OCI-M2 (cell line): ENCODE measurements at regions not wholly inside any gene's neighbourhood (a gene's known extent, or its start where the extent isn't known, plus 50 kb on each side); places are given as distances from the start of the nearest gene placed in this dataset.
"Not testable (repeated sequence)": the region's sequence is repeated elsewhere in the genome, so short reads cannot be mapped to it uniquely, and the experiment has no call there.

Source experiments
- DNase-seq: peaks from one replicate; lab custom pipeline; 2025; ENCODE audit not compliant: unreplicated experiment; lab: John Stamatoyannopoulos, UW

DNA sequence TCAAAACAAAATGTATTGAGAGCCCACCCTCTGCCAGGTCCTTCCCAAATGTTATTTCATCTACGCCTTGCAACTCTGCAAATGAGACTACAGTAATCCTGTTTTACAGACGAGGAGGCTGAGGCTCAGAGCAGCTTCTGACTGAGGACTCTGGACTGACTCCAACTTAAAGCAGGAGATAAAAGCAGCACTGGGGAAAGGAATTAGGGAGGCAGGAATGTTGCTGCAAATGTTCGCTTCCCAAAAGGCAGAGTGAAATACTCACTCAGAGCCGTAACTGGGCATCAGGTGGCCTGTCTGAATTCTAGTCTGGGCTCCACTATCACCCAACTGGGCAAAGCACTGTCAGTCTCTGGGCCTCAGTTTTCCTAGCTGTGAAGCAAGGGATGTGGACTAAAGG, 94.7 kb upstream of the SRD5A3 start:
- DNase-seq: no peak

DNA sequence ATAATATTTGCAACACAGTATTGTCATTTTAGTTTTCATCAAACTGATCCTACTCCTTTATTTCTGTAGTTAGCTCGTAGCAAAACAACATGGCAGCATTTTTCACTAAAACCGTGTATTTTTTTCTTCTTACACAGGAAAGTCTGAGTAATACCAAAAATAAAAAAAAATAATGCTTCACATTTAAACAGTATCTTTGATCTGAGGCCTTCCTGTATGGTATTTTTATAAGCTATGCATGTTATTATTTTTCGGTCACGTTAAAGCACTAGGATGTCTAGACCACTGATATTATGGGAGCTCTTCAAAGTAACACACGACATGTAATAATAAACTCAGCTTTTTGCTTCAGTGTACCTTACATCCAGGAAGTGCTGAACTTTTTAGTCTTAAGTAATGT, 94.1 kb upstream of the SRD5A3 start:
- no peak for DNase-seq

DNA sequence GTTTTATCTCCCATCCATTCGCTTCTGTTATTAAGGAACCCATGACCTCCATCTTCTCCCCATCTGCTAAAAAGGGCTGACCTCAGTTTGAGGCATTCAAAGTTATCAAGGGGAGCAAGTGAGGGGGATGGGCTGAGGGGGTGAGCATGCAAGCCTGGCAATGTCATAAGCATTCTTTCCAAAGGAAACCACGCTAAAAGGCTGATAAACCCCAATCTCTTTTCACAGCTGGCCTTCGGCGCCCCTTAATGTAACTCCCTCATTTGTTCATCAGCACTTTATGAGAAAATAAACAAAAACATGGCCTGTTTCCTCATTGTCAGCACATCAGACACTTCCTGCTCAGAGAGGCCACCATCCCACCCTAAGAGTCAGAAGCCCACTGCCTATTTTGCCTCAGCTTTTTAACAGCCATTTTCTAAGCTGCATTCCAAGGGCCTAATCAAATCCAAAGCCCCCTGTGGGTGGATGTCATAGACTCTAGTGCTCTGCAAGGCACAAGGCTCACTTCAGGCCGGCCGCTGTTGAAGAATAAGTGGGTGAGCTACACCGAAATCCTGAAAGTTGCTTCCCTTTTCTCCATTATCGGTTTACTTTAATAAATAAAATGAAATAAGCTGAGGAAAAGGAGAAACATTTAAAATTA, 92.0 kb upstream of the SRD5A3 start:
- peak; percentile 46 for DNase-seq

DNA sequence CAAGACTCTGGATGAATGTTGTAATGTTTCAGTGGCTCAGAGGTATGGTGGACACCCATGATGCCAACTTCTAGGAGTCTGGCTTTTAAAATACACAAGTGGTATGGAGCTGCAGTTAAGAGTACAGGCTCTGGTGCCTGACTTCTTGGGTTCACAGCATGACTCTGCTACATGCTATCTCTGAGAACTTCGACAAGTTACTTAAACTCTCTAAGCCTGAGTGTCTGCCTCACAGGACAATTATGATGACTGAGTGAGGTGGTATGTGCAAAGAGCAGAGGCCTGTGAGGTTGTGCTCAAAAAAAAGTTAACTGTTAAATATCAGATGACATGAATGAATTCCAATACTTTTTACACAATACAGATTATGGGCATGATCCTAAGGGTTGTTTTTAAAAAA, 90.9 kb upstream of the SRD5A3 start:
- no peak for DNase-seq

DNA sequence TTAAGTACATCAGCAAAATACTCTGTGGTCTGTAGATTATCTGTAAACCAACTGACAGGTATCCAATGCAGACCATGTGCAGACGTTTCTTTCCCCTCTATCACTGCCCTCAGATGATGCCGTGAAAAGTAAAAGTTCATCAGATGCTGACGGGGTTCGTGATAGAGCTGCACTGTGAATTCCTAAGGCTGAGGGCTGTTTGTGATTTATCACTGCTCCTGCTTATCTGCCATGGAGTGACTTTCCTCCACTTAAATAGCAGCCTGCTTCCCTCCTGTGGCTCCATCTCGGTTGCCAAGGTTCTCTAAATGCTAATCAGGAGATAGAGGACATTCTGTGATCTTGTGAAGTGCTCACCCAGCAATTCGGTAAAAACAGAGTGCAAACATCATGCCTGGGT, 89.3 kb upstream of the SRD5A3 start:
- DNase-seq: peak; percentile 19

- DNase-seq: no peak
These were observed 87.7 kb upstream of the SRD5A3 start for GRCh38 chr4:55258152-55258865.

GRCh38 chr4:55259294-55259693, 86.7 kb upstream of the SRD5A3 start:
- no peak for DNase-seq

- no peak for DNase-seq
These were observed 76.6 kb upstream of the SRD5A3 start for GRCh38 chr4:55269470-55269869.

- peak; percentile 24 for DNase-seq
These were observed 76.0 kb upstream of the SRD5A3 start for GRCh38 chr4:55269995-55270394.

DNA sequence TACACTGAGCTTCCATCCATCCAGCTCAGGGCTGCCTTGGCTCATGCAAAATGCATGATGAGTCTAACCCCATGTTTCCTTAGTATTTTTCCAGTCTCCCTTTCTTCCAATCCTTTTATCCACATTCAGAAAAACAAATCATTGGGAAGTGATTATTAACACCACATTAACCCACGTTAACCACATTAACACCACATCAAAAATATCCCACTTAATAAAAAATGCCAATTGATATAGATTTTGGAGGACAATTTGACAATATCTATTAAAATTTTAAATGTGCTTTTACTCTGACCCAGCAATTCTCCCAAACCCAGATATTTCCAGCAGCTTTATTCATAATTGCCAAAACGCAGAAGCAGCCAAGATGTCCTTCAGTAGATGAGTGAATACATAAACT, 75.6 kb upstream of the SRD5A3 start:
- no peak for DNase-seq

GRCh38 chr4:55272102-55272501, 73.9 kb upstream of the SRD5A3 start:
- no peak for DNase-seq

DNA sequence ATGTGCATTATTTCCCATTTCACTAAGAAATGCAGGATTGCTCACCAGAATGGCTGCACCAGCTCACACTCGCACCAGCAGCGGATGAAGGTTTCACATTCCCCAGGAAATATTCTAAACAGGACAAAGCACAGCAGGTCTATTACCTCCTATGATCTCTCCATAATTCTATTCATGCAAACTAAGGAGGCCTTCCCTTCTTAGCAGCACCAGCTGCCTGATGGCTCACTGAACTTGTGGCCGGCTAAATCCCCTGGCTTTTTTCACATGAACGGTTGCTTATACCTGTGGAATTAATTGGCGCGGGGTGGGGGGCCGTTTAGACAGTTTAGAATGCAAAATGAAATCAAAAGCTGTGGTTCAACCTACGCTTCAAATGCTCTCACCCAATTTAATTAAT, 73.5 kb upstream of the SRD5A3 start:
- no peak for DNase-seq

- DNase-seq: no peak
These were observed 69.0 kb upstream of the SRD5A3 start for GRCh38 chr4:55277011-55277410.

- DNase-seq: no peak
These were observed 67.7 kb upstream of the SRD5A3 start for GRCh38 chr4:55278316-55278715.

- not testable (repeated sequence) for DNase-seq
These were observed 65.6 kb upstream of the SRD5A3 start for GRCh38 chr4:55280474-55280873.

DNA sequence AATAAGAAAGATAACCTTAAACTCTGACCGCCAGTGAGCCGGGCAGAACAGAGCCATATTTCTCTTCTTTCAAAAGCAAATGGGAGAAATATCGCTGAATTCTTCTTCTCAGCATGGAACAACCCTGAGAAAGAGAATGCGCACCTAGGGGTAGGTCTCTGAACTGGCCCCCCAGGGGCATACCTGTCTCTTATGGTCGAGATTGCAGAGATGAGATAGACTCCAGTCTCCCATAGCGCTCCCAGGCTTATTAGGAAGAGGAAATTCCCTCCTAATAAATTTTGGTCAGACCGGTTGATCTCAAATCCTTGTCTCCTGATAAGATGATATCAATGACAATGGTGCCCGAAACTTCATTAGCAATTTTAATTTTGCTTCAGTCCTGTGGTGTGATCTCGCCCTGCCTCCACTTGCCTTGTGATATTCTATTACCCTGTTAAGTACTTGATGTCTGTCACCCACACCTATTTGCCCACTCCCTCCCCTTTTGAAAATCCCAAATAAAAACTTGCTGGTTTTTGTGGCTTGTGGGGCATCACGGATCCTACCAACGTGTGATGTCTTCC, 64.8 kb upstream of the SRD5A3 start:
- DNase-seq: not testable (repeated sequence)

DNA sequence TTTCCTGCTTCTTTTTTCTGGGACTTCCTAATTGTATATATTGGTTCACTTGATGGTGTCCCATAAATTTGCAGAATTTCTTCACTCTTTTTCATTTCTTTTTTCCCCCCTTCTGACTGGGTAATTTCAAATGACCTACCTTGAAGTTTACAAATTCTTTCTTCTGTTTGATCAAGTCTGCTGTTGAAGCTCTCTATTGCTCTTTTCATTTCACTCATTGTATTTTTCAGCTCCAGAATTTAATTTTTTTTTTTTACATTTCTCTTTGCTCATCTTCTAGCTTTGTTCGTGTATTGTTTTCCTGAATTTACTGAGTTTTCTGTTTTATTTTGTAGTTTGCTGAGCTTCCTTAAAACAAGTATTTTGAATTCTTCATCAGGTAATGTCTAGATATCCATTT, 61.7 kb upstream of the SRD5A3 start:
- no peak for DNase-seq

- DNase-seq: no peak
These were observed 54.8 kb upstream of the SRD5A3 start for GRCh38 chr4:55291227-55291640.

GRCh38 chr4:55296096-55296495, 49.9 kb upstream of the SRD5A3 start:
- no peak for DNase-seq
